ENCODE measurements at regions not wholly inside any gene's neighbourhood (a gene's known extent, or its start where the extent isn't known, plus 50 kb on each side); places are given as distances from the start of the nearest gene placed in this dataset.

- no peak overlapping the region for H3K4me3 ChIP-seq
- intact Hi-C loops (cut with DNase I; ENCODE audit: low total_unique reads): no loop called here
- no peaks in the 10 kb centered on the region for H3K27me3 ChIP-seq
- no peak for DNase-seq
- H3K36me3 ChIP-seq: no peaks in the 10 kb centered on the region
- no peaks in the 10 kb centered on the region for H3K9me3 ChIP-seq
- no peak overlapping the region for H3K27ac ChIP-seq
- no peaks in the 10 kb centered on the region for H3K4me1 ChIP-seq
- TF ChIP-seq CTCF (IDR thresholded peaks at IDR 0.05): no peak
Measured at GRCh38 chr6:154580397-154581135, 70.1 kb upstream of the CNKSR3 start.

- TF ChIP-seq CTCF (IDR thresholded peaks at IDR 0.05): no peak
- DNase-seq: no peak
- Histone ChIP-seq H3K36me3 (no peaks in the 10 kb centered on the region), H3K27ac (no peak overlapping the region), H3K9me3 (no peaks in the 10 kb centered on the region), H3K27me3 (no peaks in the 10 kb centered on the region), H3K4me1 (no peaks in the 10 kb centered on the region), H3K4me3 (no peak overlapping the region)
- intact Hi-C loops (cut with DNase I; ENCODE audit: low total_unique reads): no loop called here
Measured at GRCh38 chr6:154582696-154583095, 72.2 kb upstream of the CNKSR3 start.

GRCh38 chr6:154583546-154584188 is 73.2 kb upstream of the CNKSR3 start:
- H3K27ac ChIP-seq: no peak overlapping the region
- H3K4me1 ChIP-seq: no peaks in the 10 kb centered on the region
- TF ChIP-seq CTCF (IDR thresholded peaks at IDR 0.05): no peak
- no peak for DNase-seq
- intact Hi-C loops (cut with DNase I; ENCODE audit: low total_unique reads): no loop called here
- H3K36me3 ChIP-seq: no peaks in the 10 kb centered on the region
- H3K9me3 ChIP-seq: no peaks in the 10 kb centered on the region
- H3K4me3 ChIP-seq: no peak overlapping the region
- H3K27me3 ChIP-seq: no peaks in the 10 kb centered on the region

- no peak for DNase-seq
- no peak overlapping the region for H3K27ac ChIP-seq
- intact Hi-C loops (cut with DNase I; ENCODE audit: low total_unique reads): no loop called here
- no peaks in the 10 kb centered on the region for H3K27me3 ChIP-seq
- H3K36me3 ChIP-seq: no peaks in the 10 kb centered on the region
- H3K4me1 ChIP-seq: peaks cover 0 to 23% (median 2%) of the 10 kb centered on the region in 4 donors
- no peak overlapping the region for H3K4me3 ChIP-seq
- no peak for TF ChIP-seq CTCF (IDR thresholded peaks at IDR 0.05)
- no peaks in the 10 kb centered on the region for H3K9me3 ChIP-seq
Measured at GRCh38 chr6:154590756-154591155, 80.3 kb upstream of the CNKSR3 start.

- Histone ChIP-seq H3K4me3 (no peak overlapping the region), H3K4me1 (peaks cover 0 to 23% (median 2%) of the 10 kb centered on the region in 4 donors), H3K36me3 (no peaks in the 10 kb centered on the region), H3K9me3 (no peaks in the 10 kb centered on the region), H3K27ac (no peak overlapping the region), H3K27me3 (no peaks in the 10 kb centered on the region)
- DNase-seq: no peak
- intact Hi-C loops (cut with DNase I; ENCODE audit: low total_unique reads): no loop called here
- TF ChIP-seq CTCF (IDR thresholded peaks at IDR 0.05): no peak
Measured at GRCh38 chr6:154591234-154591633, 80.7 kb upstream of the CNKSR3 start.
